Peyer's patch (tissue), 4 donors: ENCODE measurements at regions not wholly inside any gene's neighbourhood (a gene's known extent, or its start where the extent isn't known, plus 50 kb on each side); places are given as distances from the start of the nearest gene placed in this dataset.

Experiments used
- DNase-seq, 3 donors: peaks; one replicate each; pipeline ENCODE4 v3.0.0-alpha.2; 2017 to 2019
- H3K27ac ChIP-seq, 4 donors: fragments of 200-600 bp; sonication (generic); one replicate each; pipeline ENCODE4 v1.5.1; 2016 to 2019
- H3K27me3 ChIP-seq, 2 donors: fragments of 200-600 bp; sonication (generic); one replicate each; pipeline ENCODE4 v1.5.1; 2019
- H3K36me3 ChIP-seq, 3 donors: fragments of 200-600 bp; sonication (generic); one replicate each; pipeline ENCODE4 v1.5.1; 2016 to 2019
- H3K4me1 ChIP-seq, 4 donors: fragments of 200-600 bp; sonication (generic); one replicate each; pipeline ENCODE4 v1.5.1; 2016 to 2019
- H3K4me3 ChIP-seq, 4 donors: fragments of 200-600 bp; sonication (generic); 1 replicate in 3 of 4; 2 replicates in 1 of 4; pipeline ENCODE4 v1.5.1; 2016 to 2019; ENCODE audit warnings: mild to moderate bottlenecking in 1 of 4
- H3K9me3 ChIP-seq, 4 donors: fragments of 200-600 bp; sonication (generic); one replicate each; pipeline ENCODE4 v1.5.1; 2016 to 2019; ENCODE audit warnings: mild to moderate bottlenecking in 1 of 4
- CTCF ChIP-seq, 6 experiments: fragments of 450-650 bp in 4 of 6; fragments of 200-600 bp in 2 of 6; sonication (generic) in 1 of 6; IDR thresholded peaks; one replicate each; pipeline ENCODE4 v1.5.1; 2017 to 2019; ENCODE audit warnings: antibody characterized with exemption in 6 of 6, mild to moderate bottlenecking in 3 of 6, moderate library complexity in 1 of 6
- POLR2A ChIP-seq, 2 donors: fragments of 450-650 bp; IDR thresholded peaks; one replicate each; pipeline ENCODE4 v1.5.1; 2017; ENCODE audit warnings: antibody characterized with exemption in 2 of 2, mild to moderate bottlenecking in 2 of 2, moderate library complexity in 2 of 2

DNA sequence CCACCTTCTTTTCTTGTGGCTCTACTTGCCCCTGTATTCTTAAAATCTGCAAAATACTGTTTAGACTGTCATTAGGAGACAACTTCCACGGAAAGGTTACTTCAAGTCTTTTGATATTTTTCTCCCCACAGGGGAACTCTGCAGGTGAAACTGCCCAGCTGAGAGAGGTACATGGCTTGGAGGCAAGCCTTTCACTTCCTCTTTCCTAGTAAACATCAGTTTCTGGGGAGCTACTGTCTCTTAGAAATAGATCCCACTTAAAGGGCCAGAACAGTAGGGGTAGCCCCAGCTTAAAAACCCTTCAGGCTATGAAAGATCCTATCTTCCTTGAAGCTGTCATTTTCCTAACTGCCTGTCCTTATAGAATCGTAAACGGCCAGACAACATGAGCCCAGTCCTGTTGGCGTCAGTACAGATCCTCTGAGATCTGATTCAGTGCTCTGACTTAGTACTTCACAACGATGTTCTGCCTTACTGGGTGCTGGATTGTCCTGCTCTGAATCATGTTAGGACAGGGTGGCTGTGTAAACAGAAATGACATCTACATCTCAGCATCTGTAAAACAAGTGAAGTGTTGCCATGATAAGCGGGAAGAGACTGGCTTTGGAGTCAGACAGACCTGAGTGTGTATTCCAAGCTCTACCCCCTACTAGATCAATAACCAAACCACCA lies 102.1 kb downstream of the ITIH6 start:
- H3K4me3 ChIP-seq, result no peak overlapping the region
- H3K27me3 ChIP-seq, result no peaks in the 10 kb centered on the region
- no peak overlapping the region for H3K27ac ChIP-seq
- H3K9me3 ChIP-seq, result no peaks in the 10 kb centered on the region
- TF ChIP-seq POLR2A (IDR thresholded peaks at IDR 0.05) (no peak), CTCF (IDR thresholded peaks at IDR 0.05) (no peak)
- H3K4me1 ChIP-seq, result no peaks in the 10 kb centered on the region
- no peaks in the 10 kb centered on the region for H3K36me3 ChIP-seq
- DNase-seq, result no peak
